ENCODE measurements at regions not wholly inside any gene's neighbourhood (a gene's known extent, or its start where the extent isn't known, plus 50 kb on each side); places are given as distances from the start of the nearest gene placed in this dataset.

- no peak for DNase-seq (ENCODE audit: low spot score)
Observed at GRCh38 chr13:67367399-67367798, 137.3 kb upstream of the PCDH9 start.

GRCh38 chr13:67366533-67366932, 136.4 kb upstream of the PCDH9 start:
- DNase-seq (ENCODE audit: low spot score), result no peak

GRCh38 chr13:67355812-67356476, 125.8 kb upstream of the PCDH9 start:
- DNase-seq (ENCODE audit: low spot score), result no peak

GRCh38 chr13:67353941-67354340, 123.8 kb upstream of the PCDH9 start:
- DNase-seq (ENCODE audit: low spot score), result no peak

- DNase-seq (ENCODE audit: low spot score), result no peak
Observed at GRCh38 chr13:67353031-67353430, 122.9 kb upstream of the PCDH9 start.

GRCh38 chr13:67351909-67352308, 121.8 kb upstream of the PCDH9 start:
- no peak for DNase-seq (ENCODE audit: low spot score)

- DNase-seq (ENCODE audit: low spot score), result no peak
Observed at GRCh38 chr13:67351114-67351513, 121.0 kb upstream of the PCDH9 start.

- no peak for DNase-seq (ENCODE audit: low spot score)
Observed at GRCh38 chr13:67343777-67344176, 113.6 kb upstream of the PCDH9 start.

GRCh38 chr13:67341406-67341805, 111.3 kb upstream of the PCDH9 start:
- DNase-seq (ENCODE audit: low spot score), result no peak

- DNase-seq (ENCODE audit: low spot score), result no peak
Observed at GRCh38 chr13:67330149-67330548, 100.0 kb upstream of the PCDH9 start.

- no peak for DNase-seq (ENCODE audit: low spot score)
Observed at GRCh38 chr13:67328895-67329294, 98.8 kb upstream of the PCDH9 start.

- no peak for DNase-seq (ENCODE audit: low spot score)
Observed at GRCh38 chr13:67318860-67319259, 88.7 kb upstream of the PCDH9 start.

- DNase-seq (ENCODE audit: low spot score), result no peak
Observed at GRCh38 chr13:67318398-67318797, 88.3 kb upstream of the PCDH9 start.

GRCh38 chr13:67314405-67314804, 84.3 kb upstream of the PCDH9 start:
- DNase-seq (ENCODE audit: low spot score), result no peak

GRCh38 chr13:67308004-67308772, 78.1 kb upstream of the PCDH9 start:
- DNase-seq (ENCODE audit: low spot score), result no peak

GRCh38 chr13:67306742-67307141, 76.6 kb upstream of the PCDH9 start:
- DNase-seq (ENCODE audit: low spot score), result no peak

GRCh38 chr13:67303661-67304333, 73.7 kb upstream of the PCDH9 start:
- no peak for DNase-seq (ENCODE audit: low spot score)

GRCh38 chr13:67299751-67300150, 69.6 kb upstream of the PCDH9 start:
- no peak for DNase-seq (ENCODE audit: low spot score)

GRCh38 chr13:67299072-67299635, 69.0 kb upstream of the PCDH9 start:
- DNase-seq (ENCODE audit: low spot score), result peak; percentile 36

- no peak for DNase-seq (ENCODE audit: low spot score)
Observed at GRCh38 chr13:67298297-67298696, 68.2 kb upstream of the PCDH9 start.

- no peak for DNase-seq (ENCODE audit: low spot score)
Observed at GRCh38 chr13:67296511-67296910, 66.4 kb upstream of the PCDH9 start.

GRCh38 chr13:67292886-67293285, 62.8 kb upstream of the PCDH9 start:
- DNase-seq (ENCODE audit: low spot score), result no peak

GRCh38 chr13:67285611-67286010, 55.5 kb upstream of the PCDH9 start:
- no peak for DNase-seq (ENCODE audit: low spot score)
